COLO829 (cell line): ENCODE measurements at regions not wholly inside any gene's neighbourhood (a gene's known extent, or its start where the extent isn't known, plus 50 kb on each side); places are given as distances from the start of the nearest gene placed in this dataset.

Experiments used
- DNase-seq: peaks from one replicate; pipeline ENCODE4 v3.0.0; 2012; ENCODE audit warnings: low spot score

GRCh38 chr1:48164571-48164970, 57.9 kb upstream of the SLC5A9 start:
- DNase-seq: no peak

GRCh38 chr1:48160486-48161132, 61.9 kb upstream of the SLC5A9 start:
- DNase-seq: no peak

- DNase-seq: no peak
Measured at GRCh38 chr1:48139275-48139674, 83.2 kb upstream of the SLC5A9 start.

GRCh38 chr1:48127735-48128685, 94.5 kb upstream of the SLC5A9 start:
- DNase-seq: no peak

GRCh38 chr1:48123647-48124046, 98.9 kb upstream of the SLC5A9 start:
- no peak for DNase-seq

- DNase-seq: no peak
Measured at GRCh38 chr1:48121955-48122354, 100.6 kb upstream of the SLC5A9 start.

- DNase-seq: no peak
Measured at GRCh38 chr1:48120621-48121020, 101.9 kb upstream of the SLC5A9 start.

GRCh38 chr1:48115835-48116234, 106.7 kb upstream of the SLC5A9 start:
- no peak for DNase-seq

GRCh38 chr1:48114596-48115382, 107.7 kb upstream of the SLC5A9 start:
- no peak for DNase-seq

GRCh38 chr1:48109390-48110013, 112.3 kb upstream of the TRABD2B start:
- DNase-seq: peak; percentile 51

GRCh38 chr1:48107516-48107915, 110.3 kb upstream of the TRABD2B start:
- DNase-seq: no peak

GRCh38 chr1:48106049-48106448, 108.9 kb upstream of the TRABD2B start:
- no peak for DNase-seq

- DNase-seq: no peak
Measured at GRCh38 chr1:48105165-48105564, 108.0 kb upstream of the TRABD2B start.

- no peak for DNase-seq
Measured at GRCh38 chr1:48103495-48103894, 106.3 kb upstream of the TRABD2B start.

- DNase-seq: no peak
Measured at GRCh38 chr1:48102766-48103165, 105.6 kb upstream of the TRABD2B start.

GRCh38 chr1:48099072-48099773, 102.0 kb upstream of the TRABD2B start:
- DNase-seq: no peak

- peak; percentile 73 for DNase-seq
Measured at GRCh38 chr1:48093696-48094528, 96.7 kb upstream of the TRABD2B start.

- DNase-seq: no peak
Measured at GRCh38 chr1:48093147-48093546, 96.0 kb upstream of the TRABD2B start.

GRCh38 chr1:48092401-48092800, 95.2 kb upstream of the TRABD2B start:
- DNase-seq: no peak

- DNase-seq: no peak
Measured at GRCh38 chr1:48089356-48089891, 92.2 kb upstream of the TRABD2B start.
